DND-41 (cell line): ENCODE measurements at regions not wholly inside any gene's neighbourhood (a gene's known extent, or its start where the extent isn't known, plus 50 kb on each side); places are given as distances from the start of the nearest gene placed in this dataset.

Source experiments
- ATAC-seq: fragments of 200-7000 bp; cut with Tn5 transposase; 3 replicates; pipeline ENCODE4 v1.9.1; 2021; ENCODE audit warnings: low read depth; ENCODE audit not compliant: insufficient read depth
- DNase-seq: peaks from one replicate; pipeline ENCODE4 v3.0.0-alpha.2; 2020
- H2AFZ ChIP-seq: 2 replicates; pipeline ENCODE4 v1.6.0; 2012; ENCODE audit warnings: low read depth, low read length
- H3K27ac ChIP-seq: 2 replicates; pipeline ENCODE4 v1.5.1; 2012; ENCODE audit warnings: low read length, inconsistent platforms
- H3K27me3 ChIP-seq: fragments of 200-600 bp; sonication (generic); 2 replicates; pipeline ENCODE4 v1.6.0; 2012; ENCODE audit warnings: low read length, mild to moderate bottlenecking, inconsistent platforms; ENCODE audit not compliant: insufficient read depth, poor library complexity
- H3K36me3 ChIP-seq: 2 replicates; pipeline ENCODE4 v1.5.1; 2012; ENCODE audit warnings: low read length, inconsistent platforms; ENCODE audit not compliant: insufficient read depth
- H3K4me1 ChIP-seq: 2 replicates; pipeline ENCODE4 v1.5.1; 2012; ENCODE audit warnings: mild to moderate bottlenecking, low read length; ENCODE audit not compliant: insufficient read depth
- H3K4me2 ChIP-seq: 2 replicates; pipeline ENCODE4 v1.6.0; 2012; ENCODE audit warnings: mild to moderate bottlenecking, moderate library complexity, low read length, inconsistent platforms; ENCODE audit not compliant: insufficient read depth
- H3K4me3 ChIP-seq, 2 experiments: fragments of 200-600 bp in 1 of 2; shearing (Covaris generic) in 1 of 2; 2 replicates each; pipeline ENCODE4 v1.5.1; 2012 to 2016; ENCODE audit warnings: inconsistent platforms in 2 of 2, low read length in 2 of 2, mild to moderate bottlenecking in 2 of 2, low read depth in 1 of 2, moderate library complexity in 1 of 2
- H3K79me2 ChIP-seq: 2 replicates; pipeline ENCODE4 v1.6.0; 2012; ENCODE audit warnings: low read length, inconsistent platforms; ENCODE audit not compliant: insufficient read depth
- H3K9ac ChIP-seq: 2 replicates; pipeline ENCODE4 v1.6.0; 2012; ENCODE audit warnings: low read depth, mild to moderate bottlenecking, inconsistent platforms, low read length, moderate library complexity
- H3K9me3 ChIP-seq: 2 replicates; pipeline ENCODE4 v1.5.1; 2012; ENCODE audit warnings: low read length, moderate library complexity, mild to moderate bottlenecking, inconsistent platforms; ENCODE audit not compliant: insufficient read depth, severe bottlenecking
- H4K20me1 ChIP-seq: 2 replicates; pipeline ENCODE4 v1.6.0; 2012; ENCODE audit warnings: low read length; ENCODE audit not compliant: insufficient read depth
- EZH2 ChIP-seq: IDR thresholded peaks from 3 replicates; pipeline ENCODE4 v1.6.1; 2012; ENCODE audit warnings: borderline replicate concordance, low read depth, mild to moderate bottlenecking, moderate library complexity, low read length, inconsistent platforms; ENCODE audit not compliant: severe bottlenecking
- TF ChIP-seq, protein P1 (sequence below): IDR thresholded peaks from 2 replicates; pipeline ENCODE4 v1.5.1; 2012; ENCODE audit warnings: borderline replicate concordance, low read length, moderate library complexity, mild to moderate bottlenecking; ENCODE audit not compliant: poor library complexity, severe bottlenecking; ENCODE audit errors: extremely low read depth

DNA sequence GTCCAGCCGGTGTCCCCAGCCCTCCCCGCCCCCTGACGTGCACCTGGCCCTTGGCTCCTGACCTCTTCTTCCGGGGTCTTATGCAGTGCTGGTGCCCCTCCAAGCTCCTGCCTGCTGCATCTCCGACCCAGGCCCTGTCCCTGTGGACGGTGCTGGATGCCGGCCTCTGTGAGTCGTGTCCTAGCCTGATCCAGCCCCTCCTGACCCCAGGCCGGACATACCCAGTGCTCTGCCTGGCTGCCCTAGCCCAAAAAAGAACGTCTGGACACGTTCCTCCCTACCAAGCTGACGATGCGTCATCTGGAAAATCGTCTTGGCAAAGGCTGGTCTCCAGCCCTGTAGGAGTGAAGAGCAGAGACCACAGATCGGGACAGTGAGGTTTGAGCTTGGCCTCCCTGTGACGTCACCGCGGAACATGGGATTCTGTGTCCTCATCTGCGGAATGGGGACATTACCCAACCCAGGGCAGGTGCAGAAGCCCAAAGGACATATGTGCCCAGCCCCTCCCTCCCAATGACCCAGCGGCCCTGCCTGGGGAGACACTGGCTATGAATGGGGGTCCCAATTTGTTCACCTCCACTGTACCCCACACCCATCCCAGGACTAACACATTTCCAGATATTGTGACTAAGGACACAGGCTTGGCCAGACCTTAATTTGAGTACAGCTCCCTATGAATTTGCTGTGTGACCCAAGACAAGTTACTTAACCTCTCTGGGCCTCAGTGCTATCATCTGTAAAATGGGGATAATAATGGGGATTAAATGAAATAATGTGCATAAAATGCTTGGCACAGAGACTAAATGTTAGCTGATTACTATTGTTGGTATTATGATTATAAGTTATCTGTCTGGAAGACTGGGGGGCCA is 51.0 kb upstream of the BCL11B start:
- no peak for ATAC-seq
- no peak overlapping the region for H3K9ac ChIP-seq

DNA sequence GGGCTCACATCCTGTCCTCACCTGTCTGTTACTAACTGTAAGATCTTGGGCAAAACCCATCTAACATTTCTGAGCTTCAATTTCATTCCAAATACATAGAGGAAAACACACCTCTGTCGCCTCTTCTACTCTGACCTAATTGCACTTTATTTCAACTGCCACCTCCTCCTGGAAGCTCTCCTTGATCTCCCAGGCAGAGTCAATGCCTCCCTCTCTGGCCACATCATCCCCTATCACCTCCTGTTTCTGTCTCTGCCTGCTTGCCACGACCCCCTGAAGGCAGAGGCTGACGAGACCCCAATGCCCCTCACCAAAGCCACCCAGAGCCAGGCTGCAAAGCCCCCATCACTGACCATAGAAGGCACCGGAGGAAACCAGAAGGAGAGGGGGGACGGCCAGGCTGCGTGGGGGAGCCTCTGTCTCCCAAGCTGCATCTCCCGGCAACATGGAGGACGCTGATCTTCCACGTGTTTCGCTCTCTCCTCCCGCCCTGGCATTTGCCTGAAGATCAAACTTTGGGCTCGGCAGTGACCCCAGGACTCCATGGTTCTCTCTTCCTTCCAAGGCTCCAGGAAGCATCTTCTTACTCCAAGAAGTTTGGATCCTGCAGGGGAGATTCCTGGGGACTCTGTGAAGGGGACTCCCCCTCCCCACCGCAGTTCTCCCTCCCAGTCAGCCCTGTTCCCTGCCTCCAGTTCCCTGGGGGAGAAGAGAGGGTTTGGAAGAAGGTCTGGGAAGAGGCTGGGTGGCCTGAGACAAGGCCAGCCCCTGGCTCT is 50.1 kb upstream of the BCL11B start:
- DNase-seq (no peak), ATAC-seq (no peak)
- Histone ChIP-seq H3K36me3 (no peaks in the 10 kb centered on the region), H3K4me3 (no peak overlapping the region), H3K79me2 (no peaks in the 10 kb centered on the region), H2AFZ (no peak overlapping the region), H3K9ac (no peak overlapping the region), H3K27me3 (no peaks in the 10 kb centered on the region), H3K9me3 (no peaks in the 10 kb centered on the region), H4K20me1 (no peaks in the 10 kb centered on the region), H3K4me2 (no peak overlapping the region), H3K4me1 (no peaks in the 10 kb centered on the region), H3K27ac (no peak overlapping the region)
- TF ChIP-seq, protein P1, sequence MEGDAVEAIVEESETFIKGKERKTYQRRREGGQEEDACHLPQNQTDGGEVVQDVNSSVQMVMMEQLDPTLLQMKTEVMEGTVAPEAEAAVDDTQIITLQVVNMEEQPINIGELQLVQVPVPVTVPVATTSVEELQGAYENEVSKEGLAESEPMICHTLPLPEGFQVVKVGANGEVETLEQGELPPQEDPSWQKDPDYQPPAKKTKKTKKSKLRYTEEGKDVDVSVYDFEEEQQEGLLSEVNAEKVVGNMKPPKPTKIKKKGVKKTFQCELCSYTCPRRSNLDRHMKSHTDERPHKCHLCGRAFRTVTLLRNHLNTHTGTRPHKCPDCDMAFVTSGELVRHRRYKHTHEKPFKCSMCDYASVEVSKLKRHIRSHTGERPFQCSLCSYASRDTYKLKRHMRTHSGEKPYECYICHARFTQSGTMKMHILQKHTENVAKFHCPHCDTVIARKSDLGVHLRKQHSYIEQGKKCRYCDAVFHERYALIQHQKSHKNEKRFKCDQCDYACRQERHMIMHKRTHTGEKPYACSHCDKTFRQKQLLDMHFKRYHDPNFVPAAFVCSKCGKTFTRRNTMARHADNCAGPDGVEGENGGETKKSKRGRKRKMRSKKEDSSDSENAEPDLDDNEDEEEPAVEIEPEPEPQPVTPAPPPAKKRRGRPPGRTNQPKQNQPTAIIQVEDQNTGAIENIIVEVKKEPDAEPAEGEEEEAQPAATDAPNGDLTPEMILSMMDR, result no peak
- no peak for TF ChIP-seq EZH2

More for the DNA sequence above, 51.0 kb upstream of the BCL11B start:
- Histone ChIP-seq H3K36me3 (no peaks in the 10 kb centered on the region), H3K4me3 (no peak overlapping the region), H3K27ac (no peak overlapping the region), H3K9me3 (no peaks in the 10 kb centered on the region), H3K4me1 (no peaks in the 10 kb centered on the region), H4K20me1 (no peaks in the 10 kb centered on the region), H3K79me2 (no peaks in the 10 kb centered on the region), H2AFZ (no peak overlapping the region), H3K27me3 (no peaks in the 10 kb centered on the region), H3K4me2 (no peak overlapping the region)
- no peak for DNase-seq
- TF ChIP-seq, protein P1, result no peak
- TF ChIP-seq EZH2, result no peak
